Endometrium (tissue), 2 donors: ENCODE measurements at regions not wholly inside any gene's neighbourhood (a gene's known extent, or its start where the extent isn't known, plus 50 kb on each side); places are given as distances from the start of the nearest gene placed in this dataset.

Experiments used
- FAIRE-seq: peaks from 2 replicates; lab custom pipeline; 2012; peaks lifted over from hg19 to GRCh38; lab: Jason Lieb, UNC
- donor health status: control.
- donor health status: control.

GRCh38 chr18:26794230-26795101, 71.0 kb downstream of the AQP4 start:
- FAIRE-seq: no peak

- no peak for FAIRE-seq
Observed at GRCh38 chr18:26792661-26793060, 72.8 kb downstream of the AQP4 start.

GRCh38 chr18:26791676-26792075, 73.8 kb downstream of the AQP4 start:
- FAIRE-seq: no peak

GRCh38 chr18:26784599-26784998, 80.9 kb downstream of the AQP4 start:
- no peak for FAIRE-seq

GRCh38 chr18:26783170-26783569, 82.3 kb downstream of the AQP4 start:
- FAIRE-seq: no peak

- FAIRE-seq: no peak
Observed at GRCh38 chr18:26780520-26781325, 84.8 kb downstream of the AQP4 start.

DNA sequence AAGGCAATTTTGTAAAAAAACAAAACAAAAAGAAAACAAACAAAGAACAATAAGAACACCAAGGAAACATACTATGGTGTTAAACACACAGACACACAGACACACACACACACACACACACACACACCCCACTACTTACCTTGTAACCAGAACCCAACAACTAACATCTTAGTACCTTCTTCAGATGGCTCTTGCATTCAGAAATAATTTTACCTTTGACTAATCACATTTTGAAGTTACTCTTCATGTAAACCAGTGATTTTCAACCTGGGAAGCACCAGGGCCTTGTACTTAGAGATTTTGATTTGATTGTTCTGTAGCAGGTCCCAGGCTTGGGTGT, 87.5 kb downstream of the AQP4 start:
- no peak for FAIRE-seq

DNA sequence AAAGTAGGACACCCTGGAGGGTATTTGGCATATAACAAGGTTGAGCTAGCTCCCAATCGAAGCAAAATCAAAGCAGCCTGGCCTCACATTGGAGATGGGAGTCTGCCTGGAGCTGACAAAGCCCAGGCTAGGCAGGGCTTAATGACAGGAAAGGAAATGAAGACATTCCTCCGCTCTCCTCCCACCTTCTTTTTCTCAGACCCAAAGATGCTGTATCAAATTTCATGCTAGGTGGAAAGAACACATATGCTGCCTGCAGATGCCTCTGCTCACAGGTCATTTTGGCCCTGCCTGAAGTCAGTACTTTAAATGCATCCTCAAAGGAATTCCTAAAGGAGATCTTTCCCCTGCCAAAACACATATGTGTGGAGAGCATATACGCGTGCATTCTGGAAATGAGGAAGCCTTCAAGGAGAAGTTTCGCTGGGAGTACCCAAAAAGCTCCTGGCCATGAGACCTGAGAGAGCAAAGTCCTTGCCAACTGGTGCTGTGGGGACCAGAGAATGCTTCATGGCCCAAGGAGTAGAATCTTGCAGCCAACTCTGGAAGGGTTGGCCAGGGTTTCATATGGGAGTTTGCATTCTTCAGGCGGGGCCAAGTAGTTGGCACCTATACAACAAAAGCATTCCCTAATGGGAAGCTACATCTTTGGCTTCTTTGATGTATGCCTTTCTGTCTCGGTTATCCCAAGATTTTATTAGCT, 88.0 kb downstream of the AQP4 start:
- no peak for FAIRE-seq

GRCh38 chr18:26772691-26773090, 92.8 kb downstream of the AQP4 start:
- peak; percentile 89 for FAIRE-seq

GRCh38 chr18:26771524-26771923, 94.0 kb downstream of the AQP4 start:
- no peak for FAIRE-seq

DNA sequence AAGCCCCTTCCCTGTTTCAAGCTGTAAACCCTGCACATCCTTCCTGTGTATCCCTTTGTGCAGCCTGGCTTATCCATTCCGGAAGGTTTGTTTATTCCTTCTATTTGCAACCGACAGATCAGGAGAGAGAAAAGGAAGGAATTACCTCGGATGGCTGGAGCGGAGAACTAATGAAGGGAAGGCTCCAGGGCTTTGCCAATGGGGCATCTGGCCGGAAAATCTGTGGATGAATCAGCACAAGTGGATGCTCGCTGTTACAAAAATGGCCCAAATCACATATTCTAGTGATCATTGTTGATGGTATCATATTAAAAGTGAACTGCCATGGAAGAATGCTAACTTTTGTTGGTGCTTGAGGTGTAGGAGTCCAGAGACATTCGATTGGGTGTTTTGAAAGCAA, 97.1 kb downstream of the AQP4 start:
- no peak for FAIRE-seq

- FAIRE-seq: no peak
Observed at GRCh38 chr18:26765498-26765897, 100.0 kb downstream of the AQP4 start.

GRCh38 chr18:26764586-26764985, 100.9 kb downstream of the AQP4 start:
- FAIRE-seq: no peak

GRCh38 chr18:26764177-26764576, 101.3 kb downstream of the AQP4 start:
- no peak for FAIRE-seq

DNA sequence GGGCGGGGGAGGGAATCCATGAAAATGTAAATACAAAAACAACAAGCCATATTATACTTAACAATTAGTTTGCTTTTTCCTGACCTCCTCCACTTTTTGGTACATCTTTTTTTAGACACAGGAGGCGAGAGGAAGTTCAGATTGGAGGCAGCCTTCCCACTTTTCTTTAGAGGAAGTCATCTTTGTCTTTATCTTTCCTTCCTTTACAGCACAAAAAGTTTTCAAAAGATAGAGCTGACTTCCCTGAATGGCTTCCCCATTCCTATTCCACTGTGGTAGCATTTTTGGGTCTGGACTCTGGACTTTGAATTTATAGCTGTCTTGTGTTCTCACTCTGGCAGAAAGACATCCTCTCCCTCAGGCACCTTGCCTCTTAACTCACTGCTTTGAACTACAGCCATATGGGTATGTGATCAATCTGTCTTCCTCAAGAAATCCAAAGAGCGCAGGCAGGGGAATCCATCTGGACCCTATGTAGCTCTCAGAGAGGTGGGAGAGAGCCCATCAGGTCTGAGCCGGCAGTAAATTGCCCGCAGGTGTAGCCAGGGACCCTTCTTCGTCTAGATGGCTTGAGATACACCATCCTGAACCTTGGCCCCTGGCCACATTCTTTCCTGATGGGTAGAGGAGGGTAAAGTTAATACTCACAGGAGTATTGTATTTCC, 101.9 kb downstream of the AQP4 start:
- FAIRE-seq: no peak

GRCh38 chr18:26757263-26758019, 108.1 kb downstream of the AQP4 start:
- FAIRE-seq: no peak

- FAIRE-seq: no peak
Observed at GRCh38 chr18:26756556-26756955, 109.0 kb downstream of the AQP4 start.

DNA sequence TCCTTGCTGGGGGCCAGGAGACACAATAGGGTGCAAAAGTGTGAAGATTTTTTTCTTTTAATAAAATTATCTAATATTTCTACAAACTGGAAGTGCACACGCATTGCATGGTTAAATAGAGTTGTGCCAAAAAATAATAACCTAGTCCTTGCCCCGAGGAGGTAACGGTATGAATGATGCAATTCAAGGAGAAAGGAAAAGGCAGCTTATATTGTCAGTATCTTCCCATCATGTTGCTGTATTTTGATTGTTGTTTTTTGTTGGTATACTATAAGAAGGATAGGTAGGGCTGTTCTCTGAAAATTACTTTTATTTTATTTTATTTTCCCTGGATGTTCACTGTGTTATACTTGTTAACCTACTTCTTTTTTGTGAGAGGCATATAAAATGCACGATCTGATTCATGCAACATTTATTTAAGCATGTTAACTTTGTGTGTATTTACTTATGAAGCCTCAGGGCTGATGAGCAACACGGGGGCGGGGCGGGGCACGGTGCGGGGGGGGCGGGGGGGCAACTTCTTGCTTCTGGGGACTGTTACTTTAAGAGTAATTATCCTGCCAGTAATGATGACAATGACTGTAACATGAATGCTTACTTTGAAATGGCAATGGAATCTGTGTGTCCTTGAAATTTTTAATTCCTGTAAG, 118.6 kb downstream of the AQP4 start:
- FAIRE-seq: no peak

GRCh38 chr18:26746398-26746797, 119.1 kb downstream of the AQP4 start:
- FAIRE-seq: no peak

- FAIRE-seq: no peak
Observed at GRCh38 chr18:26745288-26746181, 120.0 kb downstream of the AQP4 start.
